Esophagus squamous epithelium (tissue), 4 donors: ENCODE measurements at regions not wholly inside any gene's neighbourhood (a gene's known extent, or its start where the extent isn't known, plus 50 kb on each side); places are given as distances from the start of the nearest gene placed in this dataset.
"Not testable (repeated sequence)": the region's sequence is repeated elsewhere in the genome, so short reads cannot be mapped to it uniquely, and the experiment has no call there.

ENCODE experiments used
- POLR2A ChIP-seq, 4 donors: fragments of 450-650 bp; IDR thresholded peaks; one replicate each; pipeline ENCODE4 v1.6.1; 2017; ENCODE audit warnings: antibody characterized with exemption in 4 of 4, mild to moderate bottlenecking in 4 of 4, moderate library complexity in 3 of 4
- TF ChIP-seq, protein P1 (sequence below), 6 experiments: fragments of 450-650 bp in 4 of 6; fragments of 200-600 bp in 2 of 6; sonication (generic) in 2 of 6; IDR thresholded peaks; one replicate each; pipeline ENCODE4 v1.5.1; 2016 to 2019; ENCODE audit warnings: antibody characterized with exemption in 6 of 6, mild to moderate bottlenecking in 4 of 6, moderate library complexity in 4 of 6

DNA sequence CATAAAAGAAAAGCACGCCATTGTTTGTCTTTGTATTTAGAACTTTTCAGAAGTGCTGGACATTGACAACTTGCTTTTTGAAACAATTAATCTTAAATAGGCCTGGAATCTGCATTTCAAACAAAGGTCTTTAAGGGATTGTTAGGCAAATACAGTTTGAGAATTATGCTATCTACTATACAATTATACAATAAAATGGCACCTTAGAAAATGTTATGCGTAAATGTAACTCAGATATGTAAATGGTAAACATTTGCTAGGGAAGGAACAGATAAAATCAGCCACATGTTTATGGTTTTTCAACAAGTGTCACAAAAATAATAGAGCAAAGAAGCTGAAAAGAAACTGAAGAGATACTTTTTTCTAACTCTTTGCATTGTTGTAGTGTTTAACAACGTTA lies 152.7 kb upstream of the PRSS12 start:
- TF ChIP-seq, protein P1, sequence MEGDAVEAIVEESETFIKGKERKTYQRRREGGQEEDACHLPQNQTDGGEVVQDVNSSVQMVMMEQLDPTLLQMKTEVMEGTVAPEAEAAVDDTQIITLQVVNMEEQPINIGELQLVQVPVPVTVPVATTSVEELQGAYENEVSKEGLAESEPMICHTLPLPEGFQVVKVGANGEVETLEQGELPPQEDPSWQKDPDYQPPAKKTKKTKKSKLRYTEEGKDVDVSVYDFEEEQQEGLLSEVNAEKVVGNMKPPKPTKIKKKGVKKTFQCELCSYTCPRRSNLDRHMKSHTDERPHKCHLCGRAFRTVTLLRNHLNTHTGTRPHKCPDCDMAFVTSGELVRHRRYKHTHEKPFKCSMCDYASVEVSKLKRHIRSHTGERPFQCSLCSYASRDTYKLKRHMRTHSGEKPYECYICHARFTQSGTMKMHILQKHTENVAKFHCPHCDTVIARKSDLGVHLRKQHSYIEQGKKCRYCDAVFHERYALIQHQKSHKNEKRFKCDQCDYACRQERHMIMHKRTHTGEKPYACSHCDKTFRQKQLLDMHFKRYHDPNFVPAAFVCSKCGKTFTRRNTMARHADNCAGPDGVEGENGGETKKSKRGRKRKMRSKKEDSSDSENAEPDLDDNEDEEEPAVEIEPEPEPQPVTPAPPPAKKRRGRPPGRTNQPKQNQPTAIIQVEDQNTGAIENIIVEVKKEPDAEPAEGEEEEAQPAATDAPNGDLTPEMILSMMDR (IDR thresholded peaks at IDR 0.05): not testable (repeated sequence)
- TF ChIP-seq POLR2A (IDR thresholded peaks at IDR 0.05): not testable (repeated sequence)
